Fibroblast of villous mesenchyme (primary cell): ENCODE measurements at regions not wholly inside any gene's neighbourhood (a gene's known extent, or its start where the extent isn't known, plus 50 kb on each side); places are given as distances from the start of the nearest gene placed in this dataset.

Source experiments
- DNase-seq: peaks from one replicate; pipeline ENCODE4 v3.0.0-alpha.2; 2010; ENCODE audit warnings: low read depth
- H3K4me3 ChIP-seq: 2 replicates; pipeline ENCODE4 v1.5.1; 2011; ENCODE audit warnings: low read depth, mild to moderate bottlenecking, low read length
- TF ChIP-seq, protein P1 (sequence below): IDR thresholded peaks from 2 replicates; pipeline ENCODE4 v1.5.1; 2012; ENCODE audit warnings: low read depth, mild to moderate bottlenecking, low read length; ENCODE audit not compliant: insufficient read depth

DNA sequence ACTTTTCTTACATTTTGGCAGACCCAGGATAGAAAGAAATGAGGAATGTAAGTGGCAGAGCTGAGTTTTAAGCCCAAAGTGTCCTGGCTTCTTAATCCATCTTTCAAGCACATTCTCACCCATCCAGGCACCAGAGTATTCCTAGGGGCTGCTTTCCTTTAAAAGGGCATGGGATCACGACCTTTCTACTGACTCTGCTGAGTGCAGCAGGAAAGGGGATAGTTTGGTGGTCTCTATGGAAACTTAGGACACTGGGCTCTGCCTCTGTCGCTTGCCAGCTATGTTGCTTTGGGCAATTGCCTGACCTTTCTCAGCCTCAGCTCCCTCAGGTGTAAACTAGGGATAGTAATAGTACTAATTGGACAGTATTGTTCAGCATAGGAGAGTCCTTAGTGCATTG, 458.4 kb downstream of the PDCD6IP start:
- TF ChIP-seq, protein P1, sequence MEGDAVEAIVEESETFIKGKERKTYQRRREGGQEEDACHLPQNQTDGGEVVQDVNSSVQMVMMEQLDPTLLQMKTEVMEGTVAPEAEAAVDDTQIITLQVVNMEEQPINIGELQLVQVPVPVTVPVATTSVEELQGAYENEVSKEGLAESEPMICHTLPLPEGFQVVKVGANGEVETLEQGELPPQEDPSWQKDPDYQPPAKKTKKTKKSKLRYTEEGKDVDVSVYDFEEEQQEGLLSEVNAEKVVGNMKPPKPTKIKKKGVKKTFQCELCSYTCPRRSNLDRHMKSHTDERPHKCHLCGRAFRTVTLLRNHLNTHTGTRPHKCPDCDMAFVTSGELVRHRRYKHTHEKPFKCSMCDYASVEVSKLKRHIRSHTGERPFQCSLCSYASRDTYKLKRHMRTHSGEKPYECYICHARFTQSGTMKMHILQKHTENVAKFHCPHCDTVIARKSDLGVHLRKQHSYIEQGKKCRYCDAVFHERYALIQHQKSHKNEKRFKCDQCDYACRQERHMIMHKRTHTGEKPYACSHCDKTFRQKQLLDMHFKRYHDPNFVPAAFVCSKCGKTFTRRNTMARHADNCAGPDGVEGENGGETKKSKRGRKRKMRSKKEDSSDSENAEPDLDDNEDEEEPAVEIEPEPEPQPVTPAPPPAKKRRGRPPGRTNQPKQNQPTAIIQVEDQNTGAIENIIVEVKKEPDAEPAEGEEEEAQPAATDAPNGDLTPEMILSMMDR: no peak
- no peak overlapping the region for H3K4me3 ChIP-seq
- no peak for DNase-seq

DNA sequence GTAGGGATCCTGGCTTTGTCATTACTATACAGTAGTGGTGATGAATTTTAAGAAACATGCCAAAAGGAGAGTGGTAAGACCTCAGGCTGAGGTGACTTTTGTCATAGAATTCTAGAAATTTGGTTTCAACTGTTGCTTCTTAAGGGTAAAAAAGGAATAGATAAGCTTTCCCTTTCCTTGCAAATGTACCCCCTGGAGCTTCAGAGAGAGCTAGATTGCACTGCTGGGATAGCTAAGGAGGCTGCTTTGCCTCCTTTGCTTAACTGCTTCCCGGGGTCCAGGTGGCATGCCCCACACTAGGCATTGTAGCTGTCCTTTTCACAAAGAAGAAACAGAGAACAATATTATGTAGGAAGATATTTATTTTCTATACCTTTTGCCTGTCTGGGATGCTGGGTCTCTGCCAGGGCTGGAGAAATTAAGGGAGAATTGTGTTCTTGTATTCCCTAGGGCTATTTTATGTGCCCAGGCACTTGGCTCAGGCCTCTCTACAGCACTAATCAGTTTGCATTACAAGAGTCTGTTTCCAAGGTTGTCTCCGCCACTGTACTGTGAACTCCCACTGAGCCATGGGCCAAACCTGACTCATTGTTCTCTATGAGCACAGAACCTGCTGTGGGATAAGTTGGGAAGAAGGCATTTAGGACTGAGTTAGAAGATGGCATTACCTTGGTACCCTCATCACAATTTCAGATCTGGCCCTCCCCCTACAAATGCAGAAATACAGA, 460.0 kb downstream of the PDCD6IP start:
- no peak for DNase-seq
- TF ChIP-seq, protein P1: no peak

DNA sequence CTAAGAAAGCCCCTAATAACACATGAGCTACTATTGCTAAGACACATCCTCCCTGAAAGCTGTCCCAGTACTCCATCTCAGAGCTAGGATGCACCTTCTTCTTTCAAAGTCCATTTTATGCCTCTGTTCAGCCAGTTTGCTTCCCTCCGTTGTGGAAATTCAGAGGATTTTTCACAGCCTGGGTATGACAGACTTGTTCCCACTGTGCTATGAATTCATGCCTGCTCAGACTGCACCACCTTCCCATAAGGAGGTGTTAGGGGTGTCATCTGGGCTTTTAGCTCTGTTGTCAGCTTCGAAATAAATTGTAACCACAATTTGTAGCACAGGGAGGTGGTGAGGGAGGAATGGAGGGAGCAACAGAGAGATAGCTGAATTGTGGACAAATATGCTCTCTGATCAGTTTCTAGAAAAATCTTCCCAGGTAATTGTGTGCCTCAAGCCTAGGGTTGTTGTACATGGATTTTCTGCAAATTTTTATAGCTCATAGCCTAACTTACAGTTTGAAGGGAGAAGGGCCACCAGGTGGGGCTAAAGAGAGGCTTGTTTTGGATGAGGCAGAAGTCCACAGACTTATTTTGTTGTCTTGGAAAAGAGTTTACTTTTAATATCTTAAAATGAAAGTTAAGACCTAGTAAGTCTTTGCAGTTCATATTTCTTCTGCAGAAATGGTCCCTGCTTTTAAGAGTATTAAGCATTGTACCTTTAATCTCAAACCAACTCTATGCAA, 462.0 kb downstream of the PDCD6IP start:
- DNase-seq: peak; percentile 42
- no peak overlapping the region for H3K4me3 ChIP-seq
- TF ChIP-seq, protein P1: peak; percentile 51

More for the DNA sequence above, 460.0 kb downstream of the PDCD6IP start:
- no peak overlapping the region for H3K4me3 ChIP-seq

DNA sequence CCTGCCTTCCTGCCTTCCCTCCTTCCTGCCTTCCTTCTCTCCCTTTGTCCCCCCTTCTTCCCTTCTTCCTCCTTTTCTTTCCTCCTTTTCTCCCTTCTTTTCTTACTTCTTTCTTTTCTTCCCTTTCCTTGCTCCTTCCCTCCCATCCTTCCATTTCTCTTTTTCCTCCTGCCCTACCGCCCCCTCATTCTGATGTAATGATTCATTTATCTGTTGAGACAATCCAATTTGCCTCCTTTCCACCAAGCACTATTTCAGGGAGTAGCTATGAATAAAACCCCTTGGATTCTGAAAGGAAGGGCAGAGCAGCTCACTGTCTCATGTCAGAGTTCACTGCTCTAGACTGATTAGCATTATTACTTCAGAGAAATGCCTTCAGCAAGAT, 462.6 kb downstream of the PDCD6IP start:
- H3K4me3 ChIP-seq: no peak overlapping the region
- no peak for DNase-seq
- TF ChIP-seq, protein P1: no peak

DNA sequence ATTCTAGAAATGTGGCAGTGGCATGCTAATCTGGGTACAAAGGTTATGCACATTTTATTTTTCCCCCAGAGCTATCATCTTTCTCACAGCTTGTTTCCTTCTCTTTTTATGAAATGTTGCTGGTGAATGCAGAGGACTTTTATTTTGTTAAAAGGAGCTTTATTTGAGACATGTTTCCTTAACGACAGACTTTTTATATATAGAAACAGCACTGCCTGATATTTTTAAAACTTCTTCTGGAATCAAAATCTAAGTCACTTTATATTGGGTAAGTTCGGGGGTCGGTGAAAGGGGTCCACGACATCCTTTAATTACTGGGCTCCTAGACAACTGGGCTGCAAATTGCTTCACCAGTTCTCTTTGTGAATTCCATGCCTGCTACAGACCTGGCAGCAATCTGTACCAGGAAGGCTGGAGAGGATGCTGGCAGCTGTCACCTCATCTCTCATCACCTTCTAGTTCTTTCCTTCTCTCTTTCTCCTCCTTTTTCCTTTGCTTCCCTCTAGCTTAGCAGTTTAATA, 464.7 kb downstream of the PDCD6IP start:
- H3K4me3 ChIP-seq: no peak overlapping the region
- TF ChIP-seq, protein P1: no peak
- DNase-seq: no peak

DNA sequence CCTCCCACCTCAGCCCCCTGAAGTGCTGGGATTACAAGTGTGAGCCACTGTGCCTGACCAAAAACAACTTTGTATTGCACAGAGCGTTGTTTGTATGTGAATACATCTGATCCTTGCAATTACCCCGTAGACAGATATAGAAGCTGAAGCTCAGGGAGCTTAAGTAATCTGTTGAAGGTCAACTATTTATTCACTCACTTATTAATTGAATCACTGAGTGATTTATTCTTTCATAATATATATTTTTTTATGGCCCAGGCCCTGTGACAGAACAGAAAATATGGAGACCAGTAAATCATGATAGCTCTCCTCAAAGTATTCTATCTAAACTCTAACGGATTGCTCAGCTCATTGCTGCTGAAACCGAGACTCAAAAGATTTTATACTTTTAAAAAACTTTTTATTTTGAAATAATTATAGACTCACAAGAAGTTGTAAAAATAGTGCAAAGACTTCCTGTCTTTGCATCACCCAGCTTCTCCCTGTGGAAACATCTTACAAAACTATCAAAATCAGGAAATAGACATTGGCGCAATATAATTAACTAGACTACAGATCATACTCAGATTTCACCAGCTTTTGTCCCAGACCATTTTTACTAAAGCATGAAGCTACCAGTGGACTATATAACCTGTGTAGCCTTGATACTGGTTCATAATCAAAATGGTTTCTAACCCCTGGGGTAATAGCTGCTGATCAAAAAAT, 466.1 kb downstream of the PDCD6IP start:
- H3K4me3 ChIP-seq: no peak overlapping the region
- TF ChIP-seq, protein P1: no peak
- no peak for DNase-seq
